Suprapubic skin (tissue), 4 donors: ENCODE measurements at regions not wholly inside any gene's neighbourhood (a gene's known extent, or its start where the extent isn't known, plus 50 kb on each side); places are given as distances from the start of the nearest gene placed in this dataset.

Experiments used
- DNase-seq, 2 donors: peaks; one replicate each; pipeline ENCODE4 v3.0.0-alpha.2; 2019; ENCODE audit warnings: low spot score in 2 of 2
- H3K27ac ChIP-seq: fragments of 200-600 bp; sonication (generic); one replicate; pipeline ENCODE4 v1.5.1; 2019
- H3K27me3 ChIP-seq: fragments of 200-600 bp; sonication (generic); one replicate; pipeline ENCODE4 v1.5.1; 2019
- H3K36me3 ChIP-seq: fragments of 200-600 bp; sonication (generic); one replicate; pipeline ENCODE4 v1.5.1; 2019
- H3K4me1 ChIP-seq: fragments of 200-600 bp; sonication (generic); one replicate; pipeline ENCODE4 v1.5.1; 2019
- H3K4me3 ChIP-seq: fragments of 200-600 bp; sonication (generic); one replicate; pipeline ENCODE4 v1.5.1; 2019; ENCODE audit warnings: mild to moderate bottlenecking
- H3K9me3 ChIP-seq: fragments of 200-600 bp; sonication (generic); one replicate; pipeline ENCODE4 v1.5.1; 2019
- EP300 ChIP-seq: sonication (generic); formaldehyde crosslinking; IDR thresholded peaks from one replicate; pipeline ENCODE4 v1.6.1; 2017; ENCODE audit warnings: antibody characterized with exemption
- POLR2A ChIP-seq, 2 donors: fragments of 450-650 bp; IDR thresholded peaks; one replicate each; pipeline ENCODE4 v1.6.1; 2017; ENCODE audit warnings: antibody characterized with exemption in 2 of 2, mild to moderate bottlenecking in 2 of 2, moderate library complexity in 2 of 2
- POLR2AphosphoS5 ChIP-seq, 3 donors: sonication (generic); formaldehyde crosslinking; IDR thresholded peaks; one replicate each; pipeline ENCODE4 v1.6.1; 2017; ENCODE audit warnings: antibody characterized with exemption in 3 of 3
- WGBS: methylation state at CpG from one replicate; pipeline ENCODE4 v1.1.5; 2018; 5-methylcytosine and 5-hydroxymethylcytosine counted together
- TF ChIP-seq, protein P1 (sequence below), 2 donors: fragments of 200-600 bp in 1 of 2; fragments of 450-650 bp in 1 of 2; sonication (generic) in 1 of 2; IDR thresholded peaks; one replicate each; pipeline ENCODE4 v1.5.1; 2016 to 2019; ENCODE audit warnings: antibody characterized with exemption in 2 of 2, mild to moderate bottlenecking in 1 of 2, moderate library complexity in 1 of 2

- no peaks in the 10 kb centered on the region for H3K27me3 ChIP-seq
- H3K27ac ChIP-seq: no peak overlapping the region
- H3K36me3 ChIP-seq: no peaks in the 10 kb centered on the region
- no peaks in the 10 kb centered on the region for H3K9me3 ChIP-seq
- 50% methylated on average over 4 of the region's 4 CpGs for WGBS
- DNase-seq: no peak
- H3K4me1 ChIP-seq: no peaks in the 10 kb centered on the region
- H3K4me3 ChIP-seq: no peak overlapping the region
- TF ChIP-seq EP300: no peak
- TF ChIP-seq, protein P1, sequence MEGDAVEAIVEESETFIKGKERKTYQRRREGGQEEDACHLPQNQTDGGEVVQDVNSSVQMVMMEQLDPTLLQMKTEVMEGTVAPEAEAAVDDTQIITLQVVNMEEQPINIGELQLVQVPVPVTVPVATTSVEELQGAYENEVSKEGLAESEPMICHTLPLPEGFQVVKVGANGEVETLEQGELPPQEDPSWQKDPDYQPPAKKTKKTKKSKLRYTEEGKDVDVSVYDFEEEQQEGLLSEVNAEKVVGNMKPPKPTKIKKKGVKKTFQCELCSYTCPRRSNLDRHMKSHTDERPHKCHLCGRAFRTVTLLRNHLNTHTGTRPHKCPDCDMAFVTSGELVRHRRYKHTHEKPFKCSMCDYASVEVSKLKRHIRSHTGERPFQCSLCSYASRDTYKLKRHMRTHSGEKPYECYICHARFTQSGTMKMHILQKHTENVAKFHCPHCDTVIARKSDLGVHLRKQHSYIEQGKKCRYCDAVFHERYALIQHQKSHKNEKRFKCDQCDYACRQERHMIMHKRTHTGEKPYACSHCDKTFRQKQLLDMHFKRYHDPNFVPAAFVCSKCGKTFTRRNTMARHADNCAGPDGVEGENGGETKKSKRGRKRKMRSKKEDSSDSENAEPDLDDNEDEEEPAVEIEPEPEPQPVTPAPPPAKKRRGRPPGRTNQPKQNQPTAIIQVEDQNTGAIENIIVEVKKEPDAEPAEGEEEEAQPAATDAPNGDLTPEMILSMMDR (IDR thresholded peaks at IDR 0.05): no peak
- no peak for TF ChIP-seq POLR2A (IDR thresholded peaks at IDR 0.05)
- TF ChIP-seq POLR2AphosphoS5 (IDR thresholded peaks at IDR 0.05): no peak
These were observed 612.7 kb upstream of the GCFC2 start for GRCh38 chr2:76323381-76323780.

GRCh38 chr2:76320716-76321115 is 610.0 kb upstream of the GCFC2 start:
- DNase-seq: no peak
- TF ChIP-seq, protein P1 (IDR thresholded peaks at IDR 0.05): no peak
- TF ChIP-seq EP300 (no peak), POLR2AphosphoS5 (IDR thresholded peaks at IDR 0.05) (no peak), POLR2A (IDR thresholded peaks at IDR 0.05) (no peak)
- no peak overlapping the region for H3K4me3 ChIP-seq
- H3K27me3 ChIP-seq: no peaks in the 10 kb centered on the region
- no peaks in the 10 kb centered on the region for H3K36me3 ChIP-seq
- no peaks in the 10 kb centered on the region for H3K9me3 ChIP-seq
- no peaks in the 10 kb centered on the region for H3K4me1 ChIP-seq
- no peak overlapping the region for H3K27ac ChIP-seq

- WGBS: 59% methylated on average over 4 of the region's 4 CpGs
- H3K9me3 ChIP-seq: no peaks in the 10 kb centered on the region
These were observed 608.2 kb upstream of the GCFC2 start for GRCh38 chr2:76318848-76319360.

GRCh38 chr2:76316691-76317090 is 606.0 kb upstream of the GCFC2 start:
- Histone ChIP-seq H3K4me3 (no peak overlapping the region), H3K27me3 (no peaks in the 10 kb centered on the region), H3K36me3 (no peaks in the 10 kb centered on the region), H3K4me1 (no peaks in the 10 kb centered on the region), H3K27ac (no peak overlapping the region), H3K9me3 (no peaks in the 10 kb centered on the region)
- DNase-seq: no peak
- WGBS: 84% methylated on average over 6 of the region's 6 CpGs
- no peak for TF ChIP-seq EP300
- TF ChIP-seq, protein P1 (IDR thresholded peaks at IDR 0.05): no peak
- no peak for TF ChIP-seq POLR2AphosphoS5 (IDR thresholded peaks at IDR 0.05)
- no peak for TF ChIP-seq POLR2A (IDR thresholded peaks at IDR 0.05)

More at GRCh38 chr2:76318848-76319360, 608.2 kb upstream of the GCFC2 start:
- Histone ChIP-seq H3K27me3 (no peaks in the 10 kb centered on the region), H3K4me3 (no peak overlapping the region), H3K4me1 (no peaks in the 10 kb centered on the region), H3K36me3 (no peaks in the 10 kb centered on the region), H3K27ac (no peak overlapping the region)
- TF ChIP-seq EP300: no peak
- no peak for TF ChIP-seq POLR2A (IDR thresholded peaks at IDR 0.05)
- TF ChIP-seq, protein P1 (IDR thresholded peaks at IDR 0.05): no peak
- TF ChIP-seq POLR2AphosphoS5 (IDR thresholded peaks at IDR 0.05): no peak
- DNase-seq: no peak

DNA sequence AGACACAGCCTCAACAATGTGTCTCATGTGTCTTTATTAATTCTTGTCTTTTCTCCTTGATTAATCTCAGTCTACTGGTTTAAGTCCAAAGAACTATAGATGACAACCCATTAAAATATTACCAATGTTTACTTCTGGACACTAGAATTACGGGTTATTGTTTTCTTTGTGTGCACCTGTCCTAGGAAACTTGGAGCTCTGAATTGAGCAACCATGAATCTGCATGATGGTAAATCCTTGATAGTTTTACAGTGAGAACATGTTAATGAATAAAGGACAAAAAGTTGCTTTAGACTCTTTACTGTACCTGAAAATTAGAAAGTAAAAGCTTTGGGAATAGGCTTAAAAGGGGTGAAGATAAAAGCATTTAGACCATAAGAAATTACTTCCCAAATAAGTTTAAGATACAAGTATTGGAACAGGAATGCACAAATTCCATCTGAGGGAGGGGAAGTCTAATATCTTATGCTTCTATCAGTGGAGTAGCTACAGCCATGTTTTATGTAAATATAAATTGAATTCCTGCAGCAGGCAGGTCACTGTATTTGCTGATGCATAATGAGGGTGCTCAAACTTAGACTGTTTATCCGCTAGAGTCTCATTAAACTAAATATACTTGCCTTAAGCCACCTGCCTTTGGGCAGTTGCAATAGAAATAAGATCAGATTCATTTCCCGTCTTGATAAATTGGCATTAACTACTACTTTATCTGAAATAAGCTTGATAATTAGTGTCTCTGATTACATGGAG is 603.7 kb upstream of the GCFC2 start:
- Histone ChIP-seq H3K9me3 (no peaks in the 10 kb centered on the region), H3K4me1 (no peaks in the 10 kb centered on the region), H3K27me3 (no peaks in the 10 kb centered on the region), H3K36me3 (no peaks in the 10 kb centered on the region), H3K27ac (no peak overlapping the region), H3K4me3 (no peak overlapping the region)
- 25% methylated on average over 3 of the region's 3 CpGs for WGBS
- TF ChIP-seq POLR2AphosphoS5 (IDR thresholded peaks at IDR 0.05): no peak
- no peak for TF ChIP-seq EP300
- TF ChIP-seq POLR2A (IDR thresholded peaks at IDR 0.05): no peak
- TF ChIP-seq, protein P1 (IDR thresholded peaks at IDR 0.05): no peak
- no peak for DNase-seq
